Sigmoid colon (tissue), 6 donors: ENCODE measurements at regions not wholly inside any gene's neighbourhood (a gene's known extent, or its start where the extent isn't known, plus 50 kb on each side); places are given as distances from the start of the nearest gene placed in this dataset.

ENCODE experiments used
- DNase-seq: peaks from one replicate; pipeline ENCODE4 v3.0.0-alpha.2; 2019
- H3K27ac ChIP-seq, 4 donors: fragments of 200-600 bp; sonication (generic); one replicate each; pipeline ENCODE4 v1.5.1; 2016 to 2019; ENCODE audit warnings: mild to moderate bottlenecking in 1 of 4
- H3K27me3 ChIP-seq, 3 donors: fragments of 200-600 bp; sonication (generic); one replicate each; pipeline ENCODE4 v1.5.1; 2019; ENCODE audit warnings: mild to moderate bottlenecking in 1 of 3
- H3K36me3 ChIP-seq, 4 donors: fragments of 200-600 bp; sonication (generic); one replicate each; pipeline ENCODE4 v1.5.1; 2016 to 2019
- H3K4me1 ChIP-seq, 4 donors: fragments of 200-600 bp; sonication (generic); one replicate each; pipeline ENCODE4 v1.5.1; 2017 to 2019
- H3K4me3 ChIP-seq, 4 donors: fragments of 200-600 bp; sonication (generic); one replicate each; pipeline ENCODE4 v1.5.1; 2017 to 2019; ENCODE audit warnings: mild to moderate bottlenecking in 2 of 4, moderate library complexity in 1 of 4
- H3K9me3 ChIP-seq, 4 donors: fragments of 200-600 bp in 3 of 4; sonication (generic) in 3 of 4; one replicate each; pipeline versions ENCODE4 v1.5.1 to v1.6.1; 2013 to 2019
- CTCF ChIP-seq, 4 experiments: fragments of 450-650 bp in 3 of 4; fragments of 200-600 bp in 1 of 4; IDR thresholded peaks; one replicate each; pipeline ENCODE4 v1.5.1; 2016 to 2019; ENCODE audit warnings: antibody characterized with exemption in 4 of 4, mild to moderate bottlenecking in 3 of 4, moderate library complexity in 2 of 4
- EP300 ChIP-seq, 4 donors: sonication (generic); formaldehyde crosslinking; IDR thresholded peaks; one replicate each; pipeline ENCODE4 v1.6.1; 2017; ENCODE audit warnings: antibody characterized with exemption in 4 of 4
- POLR2A ChIP-seq, 2 donors: fragments of 450-650 bp; IDR thresholded peaks; one replicate each; pipeline ENCODE4 v1.6.1; 2016; ENCODE audit warnings: antibody characterized with exemption in 2 of 2, mild to moderate bottlenecking in 2 of 2, moderate library complexity in 2 of 2
- POLR2AphosphoS5 ChIP-seq, 4 donors: sonication (generic); formaldehyde crosslinking; IDR thresholded peaks; one replicate each; pipeline ENCODE4 v1.6.1; 2017; ENCODE audit warnings: antibody characterized with exemption in 4 of 4
- WGBS, 2 donors: extraction: QIAGEN DNeasy Blood & Tissue Kit; methylation state at CpG; one replicate each; pipeline ENCODE4 v1.1.7; 2013; 5-methylcytosine and 5-hydroxymethylcytosine counted together
- intact Hi-C: fragments of 100-400 bp; cut with DNase I; formaldehyde crosslinking; loops from one replicate; pipeline ENCODE4 v1.15.1; 2023
- donor health status: healthy with polysubstance abuse.
- donor health status: healthy.

- Histone ChIP-seq H3K9me3 (no peaks in the 10 kb centered on the region), H3K27ac (no peak overlapping the region), H3K36me3 (no peaks in the 10 kb centered on the region), H3K4me1 (peaks cover 0 to 3% (median 0%) of the 10 kb centered on the region in 4 donors), H3K27me3 (no peaks in the 10 kb centered on the region), H3K4me3 (no peak overlapping the region)
- peak; percentile 67 for DNase-seq
- intact Hi-C loops, result loop anchor here (10.0 kb wide), 1 partner anchor 594 kb away; no protein-coding TSS in a partner anchor
- TF ChIP-seq CTCF (IDR thresholded peaks at IDR 0.05) (peak; percentile 5 to 64 (median 38)), EP300 (IDR thresholded peaks at IDR 0.05) (no peak)
- 13 to 41% methylated on average over 7 of the region's 7 CpGs for WGBS, 2 donors
These were observed 196.9 kb upstream of the RHOBTB1 start for GRCh38 chr10:61140765-61141392.

- intact Hi-C loops, result loop anchor here (2.0 kb wide), 1 partner anchor 145 kb away; no protein-coding TSS in a partner anchor
- Histone ChIP-seq H3K9me3 (no peaks in the 10 kb centered on the region), H3K4me3 (no peak overlapping the region), H3K27me3 (no peaks in the 10 kb centered on the region), H3K4me1 (peaks cover 0 to 3% (median 0%) of the 10 kb centered on the region in 4 donors), H3K27ac (no peak overlapping the region), H3K36me3 (no peaks in the 10 kb centered on the region)
- no peak for TF ChIP-seq EP300 (IDR thresholded peaks at IDR 0.05)
- WGBS, 2 donors, result 81% methylated on average over 4 of the region's 4 CpGs
- no peak for DNase-seq
These were observed 195.6 kb upstream of the RHOBTB1 start for GRCh38 chr10:61139592-61139953.

DNA sequence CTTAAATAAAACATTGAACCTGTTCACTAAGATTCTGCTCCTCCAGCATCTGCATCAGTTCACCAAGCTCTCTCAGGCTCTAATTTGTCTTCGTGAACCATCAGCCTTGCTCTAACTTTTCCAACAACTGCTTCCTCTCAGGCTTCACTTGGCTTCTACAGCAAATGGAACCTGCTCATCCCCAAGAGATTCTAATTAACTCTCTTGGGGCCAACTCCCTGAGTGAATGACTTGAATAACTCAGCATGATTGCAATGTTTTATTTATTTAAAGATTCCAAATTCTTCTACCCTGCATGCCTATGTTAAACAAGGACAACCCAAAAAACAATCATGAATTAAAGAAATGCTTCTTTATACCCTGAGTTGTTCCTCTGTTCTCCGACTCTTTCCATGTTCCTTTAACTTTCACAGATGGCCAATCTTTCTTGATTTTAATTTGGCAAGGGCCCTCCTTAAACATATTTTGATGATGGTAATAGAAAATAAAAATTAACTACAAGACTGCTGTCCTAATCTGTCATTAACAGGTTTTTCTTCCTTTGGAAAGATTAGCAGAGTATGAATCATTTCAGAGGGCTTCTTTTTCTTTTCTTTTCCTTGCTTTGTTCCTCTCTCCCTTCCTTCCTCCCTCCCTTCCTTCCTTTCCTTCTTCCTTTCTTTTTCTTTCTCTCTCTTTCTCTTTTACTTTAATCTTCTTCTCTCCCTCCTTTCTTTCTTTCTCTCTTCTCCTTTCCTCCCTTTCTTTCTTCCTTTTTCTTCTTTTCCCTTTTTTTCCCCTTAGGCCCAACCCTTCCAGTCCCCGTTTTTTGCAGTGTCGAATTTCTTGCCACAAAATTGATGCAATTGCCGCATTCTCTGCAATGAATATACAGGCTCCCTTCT is 195.0 kb upstream of the RHOBTB1 start:
- no peaks in the 10 kb centered on the region for H3K27me3 ChIP-seq
- H3K27ac ChIP-seq, result no peak overlapping the region
- H3K4me3 ChIP-seq, result no peak overlapping the region
- no peaks in the 10 kb centered on the region for H3K36me3 ChIP-seq
- intact Hi-C loops, result loop anchor here (2.0 kb wide), 1 partner anchor 146 kb away; no protein-coding TSS in a partner anchor
- DNase-seq, result no peak
- 83 to 86% methylated on average over 5 of the region's 5 CpGs for WGBS, 2 donors
- TF ChIP-seq CTCF (IDR thresholded peaks at IDR 0.05) (no peak), EP300 (IDR thresholded peaks at IDR 0.05) (no peak)
- peaks cover 0 to 3% (median 0%) of the 10 kb centered on the region in 4 donors for H3K4me1 ChIP-seq
- H3K9me3 ChIP-seq, result no peaks in the 10 kb centered on the region

DNA sequence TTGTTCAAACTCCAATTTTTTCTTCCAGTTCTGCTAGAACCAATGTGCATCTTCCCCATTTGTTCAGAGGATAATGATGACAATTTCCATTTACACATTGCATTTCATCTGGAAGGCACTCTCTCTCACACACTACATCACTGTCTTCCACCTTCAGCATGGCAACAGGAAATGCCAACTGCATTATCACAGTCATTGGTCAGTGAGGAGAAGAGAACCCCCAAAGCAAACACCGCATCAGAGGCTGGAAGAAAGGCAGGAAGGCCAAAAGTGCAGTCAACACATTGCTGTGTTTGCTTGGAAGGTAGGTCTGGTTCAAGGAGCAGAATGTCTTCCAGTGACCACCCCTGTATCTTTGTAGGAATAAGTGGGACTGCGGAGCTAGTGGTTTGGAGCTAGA is 192.2 kb upstream of the RHOBTB1 start:
- no peak overlapping the region for H3K27ac ChIP-seq
- 90 to 95% methylated on average over 2 of the region's 2 CpGs for WGBS, 2 donors
- H3K4me1 ChIP-seq, result peaks cover 0 to 3% (median 0%) of the 10 kb centered on the region in 4 donors
- H3K27me3 ChIP-seq, result no peaks in the 10 kb centered on the region
- intact Hi-C loops, result no loop called here
- no peaks in the 10 kb centered on the region for H3K36me3 ChIP-seq
- DNase-seq, result no peak
- H3K4me3 ChIP-seq, result no peak overlapping the region
- TF ChIP-seq POLR2AphosphoS5 (IDR thresholded peaks at IDR 0.05) (no peak), EP300 (IDR thresholded peaks at IDR 0.05) (no peak), CTCF (IDR thresholded peaks at IDR 0.05) (no peak), POLR2A (IDR thresholded peaks at IDR 0.05) (no peak)
- H3K9me3 ChIP-seq, result no peaks in the 10 kb centered on the region

- no peak for DNase-seq
- H3K4me3 ChIP-seq, result no peak overlapping the region
- no peaks in the 10 kb centered on the region for H3K36me3 ChIP-seq
- H3K27ac ChIP-seq, result no peak overlapping the region
- intact Hi-C loops, result no loop called here
- 32 to 57% methylated on average over 3 of the region's 3 CpGs for WGBS, 2 donors
- H3K27me3 ChIP-seq, result no peaks in the 10 kb centered on the region
- TF ChIP-seq POLR2AphosphoS5 (IDR thresholded peaks at IDR 0.05) (no peak), POLR2A (IDR thresholded peaks at IDR 0.05) (no peak), CTCF (IDR thresholded peaks at IDR 0.05) (no peak)
- no peaks in the 10 kb centered on the region for H3K4me1 ChIP-seq
- no peaks in the 10 kb centered on the region for H3K9me3 ChIP-seq
These were observed 191.3 kb upstream of the RHOBTB1 start for GRCh38 chr10:61135276-61135721.
